Activated naive CD4-positive, alpha-beta T cell treated with anti-CD3 and anti-CD28 coated beads, Interleukin-2, amount 50 U/mL, for 72 hours (primary cell): ENCODE measurements at regions not wholly inside any gene's neighbourhood (a gene's known extent, or its start where the extent isn't known, plus 50 kb on each side); places are given as distances from the start of the nearest gene placed in this dataset.
A peak's percentile ranks its signal among the peaks of the same experiment; 100 is the strongest.

ENCODE experiments used
- ATAC-seq, 2 donors: fragments of 150-1000 bp; cut with Tn5 transposase; 2 replicates each; pipeline ENCODE4 v1.10.0; 2021; ENCODE audit warnings: mild to moderate bottlenecking in 2 of 2, moderate library complexity in 2 of 2
- DNase-seq, 2 donors: peaks; one replicate each; pipeline ENCODE4 v3.0.0; 2021 to 2022; ENCODE audit warnings: low spot score in 2 of 2
- H3K27ac Mint-ChIP-seq, 2 donors: one replicate each; pipeline ENCODE4 v1.8.0; 2022; ENCODE audit warnings: mild to moderate bottlenecking in 2 of 2, mixed read lengths in 2 of 2
- H3K36me3 Mint-ChIP-seq, 2 donors: one replicate each; pipeline ENCODE4 v1.8.0; 2022; ENCODE audit warnings: mixed read lengths in 2 of 2
- H3K9me3 Mint-ChIP-seq, 2 donors: one replicate each; pipeline ENCODE4 v1.8.0; 2022; ENCODE audit warnings: mixed read lengths in 2 of 2

GRCh38 chr6:119637768-119638167 is 288.2 kb upstream of the MAN1A1 start:
- ATAC-seq = no peak
- no peak for DNase-seq
- Mint-ChIP-seq H3K9me3 (no peaks in the 10 kb centered on the region), H3K36me3 (no peaks in the 10 kb centered on the region), H3K27ac (no peak overlapping the region)

DNA sequence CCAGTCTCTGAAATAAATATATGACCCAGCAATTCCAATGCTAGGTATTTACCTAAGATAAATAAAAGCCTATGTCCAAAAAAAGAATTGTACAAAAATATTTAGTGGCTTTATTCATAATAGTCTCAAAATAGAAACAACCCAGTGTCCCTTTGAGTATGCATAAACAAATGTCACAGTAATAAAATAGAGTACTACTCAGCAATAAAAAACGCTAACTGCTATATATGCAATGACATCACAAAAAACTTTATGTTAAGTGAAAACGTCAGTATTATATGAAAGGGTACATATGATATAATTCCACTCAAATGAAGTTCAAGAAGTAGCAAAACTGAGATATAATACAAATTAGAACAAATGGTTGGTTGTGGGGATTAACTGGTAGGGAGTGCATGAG is 286.5 kb upstream of the MAN1A1 start:
- Mint-ChIP-seq H3K36me3 (no peaks in the 10 kb centered on the region), H3K27ac (no peak overlapping the region), H3K9me3 (no peaks in the 10 kb centered on the region)
- DNase-seq (no peak), ATAC-seq (no peak)

DNA sequence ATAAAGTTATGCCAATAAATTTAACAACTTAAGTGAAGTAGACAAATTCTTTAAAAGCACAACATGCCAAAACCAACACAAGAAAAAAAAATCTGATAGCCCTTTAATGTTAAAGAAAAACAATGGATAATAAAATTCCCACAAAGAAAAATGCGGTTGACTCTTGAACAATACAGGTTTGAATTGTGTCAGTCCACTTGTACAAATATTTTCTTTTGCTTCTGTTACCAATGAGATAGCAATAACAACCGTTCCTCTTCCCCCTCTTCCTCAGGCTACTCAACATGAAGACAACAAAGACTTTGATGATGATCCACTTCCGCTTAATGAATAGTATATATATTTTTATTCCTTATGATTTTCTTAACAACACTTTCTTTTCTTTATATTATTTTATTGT is 283.9 kb upstream of the MAN1A1 start:
- DNase-seq (no peak), ATAC-seq (no peak)
- Mint-ChIP-seq H3K27ac (no peak overlapping the region), H3K36me3 (no peaks in the 10 kb centered on the region), H3K9me3 (no peaks in the 10 kb centered on the region)

GRCh38 chr6:119630561-119631192 is 281.1 kb upstream of the MAN1A1 start:
- no peak for ATAC-seq
- H3K9me3 Mint-ChIP-seq = no peaks in the 10 kb centered on the region
- no peak overlapping the region for H3K27ac Mint-ChIP-seq

GRCh38 chr6:119628691-119629594 is 279.4 kb upstream of the MAN1A1 start:
- H3K9me3 Mint-ChIP-seq = no peaks in the 10 kb centered on the region
- no peak for ATAC-seq
- H3K27ac Mint-ChIP-seq = no peak overlapping the region
- DNase-seq = no peak
- no peaks in the 10 kb centered on the region for H3K36me3 Mint-ChIP-seq

More at GRCh38 chr6:119630561-119631192, 281.1 kb upstream of the MAN1A1 start:
- no peak for DNase-seq
- H3K36me3 Mint-ChIP-seq = no peaks in the 10 kb centered on the region

- Mint-ChIP-seq H3K27ac (no peak overlapping the region), H3K9me3 (no peaks in the 10 kb centered on the region), H3K36me3 (no peaks in the 10 kb centered on the region)
- ATAC-seq (no peak), DNase-seq (no peak)
These were observed 278.5 kb upstream of the MAN1A1 start for GRCh38 chr6:119627908-119628669.

DNA sequence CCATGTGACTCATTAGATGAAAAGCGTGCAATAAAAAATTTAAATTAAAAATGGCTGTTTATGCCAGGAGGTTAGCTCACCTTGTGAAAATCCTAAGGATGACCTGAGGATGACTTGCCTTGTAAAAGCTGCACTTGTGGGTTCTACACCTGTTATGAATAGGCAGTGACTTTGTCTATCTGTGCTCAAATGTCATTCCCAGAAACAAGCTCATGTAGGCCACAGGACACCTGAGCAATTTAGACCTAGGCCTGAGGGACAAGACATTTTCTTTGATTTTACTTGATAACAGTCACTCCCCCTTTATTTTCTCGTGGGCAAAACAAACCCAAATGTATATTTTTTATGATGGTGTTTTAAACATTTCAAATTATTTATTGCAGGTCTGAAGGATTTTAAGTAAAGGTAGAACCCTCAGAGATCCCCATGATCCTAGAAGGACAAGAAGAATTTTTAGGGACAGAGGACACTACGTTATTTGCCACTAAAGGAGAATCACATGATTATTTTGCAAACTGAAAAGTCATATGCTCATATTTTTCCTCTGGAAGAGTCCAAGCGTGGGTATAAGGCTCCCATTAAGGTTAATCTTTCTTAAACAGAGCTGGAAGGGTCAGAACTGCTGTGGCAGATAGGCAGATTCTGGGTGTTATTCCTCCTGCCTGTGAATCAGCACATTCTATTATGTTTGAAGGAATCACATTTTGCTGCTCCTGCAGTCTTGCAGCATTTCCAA is 277.5 kb upstream of the MAN1A1 start:
- H3K9me3 Mint-ChIP-seq = no peaks in the 10 kb centered on the region
- H3K36me3 Mint-ChIP-seq = no peaks in the 10 kb centered on the region
- H3K27ac Mint-ChIP-seq = no peak overlapping the region
- DNase-seq = no peak
- ATAC-seq = no peak

DNA sequence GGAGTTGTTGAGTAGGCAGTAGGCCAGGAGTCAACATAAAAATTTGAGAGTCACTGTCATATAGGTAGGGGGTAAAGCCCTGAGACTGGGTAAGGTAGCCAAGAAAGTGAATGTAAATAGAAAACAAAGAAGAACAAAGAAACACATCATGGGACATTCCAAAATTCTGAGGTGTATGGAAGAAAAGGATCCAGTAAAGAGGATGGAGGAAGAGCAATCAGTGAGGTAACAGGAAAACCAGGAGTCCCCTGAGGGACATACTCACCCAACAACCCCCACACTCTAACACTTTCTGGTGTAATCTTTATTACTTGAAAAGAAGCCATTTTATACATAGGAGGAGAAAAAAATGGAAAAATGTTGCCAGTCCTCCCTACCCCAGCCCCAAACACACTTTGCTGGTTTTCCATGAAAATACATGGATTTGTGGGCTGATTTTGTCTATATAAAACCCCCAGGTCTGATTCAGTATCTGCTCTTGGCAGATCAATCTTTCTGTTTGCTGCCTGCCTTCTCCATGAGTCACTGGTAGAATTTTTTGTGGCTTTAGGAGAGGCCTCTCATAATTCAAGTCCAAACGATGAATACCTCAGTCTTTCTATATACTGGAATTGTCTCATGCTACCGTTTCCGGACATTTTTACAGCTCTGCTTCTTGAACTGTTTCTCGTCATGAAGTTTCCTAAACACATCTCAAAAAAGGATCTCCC is 271.4 kb upstream of the MAN1A1 start:
- H3K27ac Mint-ChIP-seq = no peak overlapping the region
- H3K9me3 Mint-ChIP-seq = peaks cover 0 to 2% of the 10 kb centered on the region in 2 donors
- H3K36me3 Mint-ChIP-seq = no peaks in the 10 kb centered on the region
- DNase-seq (no peak), ATAC-seq (no peak)

- no peaks in the 10 kb centered on the region for H3K36me3 Mint-ChIP-seq
- ATAC-seq (no peak), DNase-seq (no peak)
- no peaks in the 10 kb centered on the region for H3K9me3 Mint-ChIP-seq
- H3K27ac Mint-ChIP-seq = no peak overlapping the region
These were observed 264.6 kb upstream of the MAN1A1 start for GRCh38 chr6:119614138-119614537.

GRCh38 chr6:119612911-119613381 is 263.4 kb upstream of the MAN1A1 start:
- no peak for ATAC-seq
- no peak overlapping the region for H3K27ac Mint-ChIP-seq

GRCh38 chr6:119612176-119612891 is 262.8 kb upstream of the MAN1A1 start:
- no peaks in the 10 kb centered on the region for H3K9me3 Mint-ChIP-seq
- ATAC-seq (no peak), DNase-seq (no peak)
- H3K36me3 Mint-ChIP-seq = no peaks in the 10 kb centered on the region
- H3K27ac Mint-ChIP-seq = no peak overlapping the region

More at GRCh38 chr6:119612911-119613381, 263.4 kb upstream of the MAN1A1 start:
- no peak for DNase-seq
- Mint-ChIP-seq H3K9me3 (no peaks in the 10 kb centered on the region), H3K36me3 (no peaks in the 10 kb centered on the region)

DNA sequence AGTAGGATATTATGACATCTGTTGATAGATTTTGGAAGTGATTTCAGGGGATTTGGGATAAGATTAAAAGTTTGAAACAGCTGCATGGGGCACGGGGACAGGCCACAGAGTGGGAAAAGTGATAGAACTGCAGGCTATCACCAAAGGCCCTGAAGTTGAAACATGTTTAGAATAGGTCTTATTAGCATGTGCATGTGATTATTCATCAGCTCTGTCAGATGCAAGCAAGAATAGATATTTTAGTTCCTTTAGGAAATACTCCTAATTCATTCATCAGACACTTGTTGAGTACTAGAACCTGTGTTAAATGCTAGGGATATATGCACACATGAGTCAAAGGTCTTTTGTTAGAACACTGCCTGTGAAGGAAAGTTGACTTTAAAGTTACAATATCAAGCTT is 261.2 kb upstream of the MAN1A1 start:
- H3K9me3 Mint-ChIP-seq = no peaks in the 10 kb centered on the region
- peak overlapping the region in 1 of 2 donors; percentile 16 for H3K27ac Mint-ChIP-seq
- DNase-seq (no peak), ATAC-seq (no peak)
- no peaks in the 10 kb centered on the region for H3K36me3 Mint-ChIP-seq

DNA sequence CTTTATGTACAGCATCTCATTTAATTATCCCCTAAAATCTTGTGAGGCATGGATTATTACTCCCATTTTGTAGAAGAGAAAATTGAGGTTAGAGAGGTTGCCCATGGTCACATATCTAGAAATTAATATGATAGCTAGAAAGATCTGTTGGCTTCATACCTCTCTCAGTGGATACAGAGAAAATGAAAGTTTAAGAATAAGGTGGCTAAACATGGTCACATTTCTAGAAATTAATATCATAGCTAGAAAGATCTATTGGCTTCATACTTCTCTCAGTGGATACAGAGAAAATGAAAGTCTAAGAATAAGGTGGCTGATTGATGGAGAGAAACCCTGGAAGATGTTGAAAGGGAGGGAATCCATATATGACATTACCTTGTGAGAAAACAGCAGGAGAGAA is 260.7 kb upstream of the MAN1A1 start:
- DNase-seq (no peak), ATAC-seq (no peak)
- H3K27ac Mint-ChIP-seq = no peak overlapping the region
- no peaks in the 10 kb centered on the region for H3K36me3 Mint-ChIP-seq
- H3K9me3 Mint-ChIP-seq = no peaks in the 10 kb centered on the region

DNA sequence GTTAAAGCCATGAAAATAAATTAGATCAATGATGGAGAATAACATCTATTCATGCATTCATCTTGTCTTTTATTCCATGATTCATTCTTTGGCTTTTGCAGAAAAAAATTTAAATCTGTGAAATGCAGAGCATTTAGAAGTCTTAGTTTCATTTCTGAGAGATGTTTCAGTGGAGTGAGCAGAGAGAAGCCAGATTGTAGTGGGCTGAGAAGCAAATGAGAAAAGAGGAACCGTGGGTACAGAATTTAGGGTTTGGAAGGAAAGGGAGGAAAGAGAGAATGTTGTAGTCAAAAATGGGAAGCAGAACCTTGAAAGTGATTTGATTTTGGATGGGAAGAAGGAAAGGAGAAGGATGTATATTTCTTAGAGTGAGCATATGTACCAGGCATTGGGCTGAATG is 260.3 kb upstream of the MAN1A1 start:
- H3K36me3 Mint-ChIP-seq = no peaks in the 10 kb centered on the region
- DNase-seq (no peak), ATAC-seq (no peak)
- no peaks in the 10 kb centered on the region for H3K9me3 Mint-ChIP-seq
- no peak overlapping the region for H3K27ac Mint-ChIP-seq

DNA sequence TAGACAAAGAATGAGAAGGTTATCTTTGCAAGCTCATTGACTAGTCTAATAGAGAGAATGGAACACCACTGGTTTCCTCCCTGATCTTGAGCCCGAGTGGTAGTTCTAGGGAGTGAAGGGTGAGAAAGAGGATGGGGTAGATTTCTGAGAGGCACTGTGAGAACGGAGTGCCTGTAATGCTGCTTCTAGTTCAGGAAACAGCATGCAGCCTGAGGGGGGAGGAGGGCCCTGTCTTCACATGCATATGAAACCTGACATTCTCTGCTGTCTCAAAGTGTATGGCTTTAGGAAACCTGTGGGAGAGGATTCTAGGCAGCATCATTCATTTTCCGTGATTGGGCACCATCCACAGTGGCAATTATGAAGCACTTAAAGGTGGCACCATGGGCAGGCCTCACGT is 259.4 kb upstream of the MAN1A1 start:
- H3K27ac Mint-ChIP-seq = no peak overlapping the region
- DNase-seq (no peak), ATAC-seq (no peak)
- H3K9me3 Mint-ChIP-seq = no peaks in the 10 kb centered on the region
- H3K36me3 Mint-ChIP-seq = no peaks in the 10 kb centered on the region
